GM21529 (cell line): ENCODE measurements at regions not wholly inside any gene's neighbourhood (a gene's known extent, or its start where the extent isn't known, plus 50 kb on each side); places are given as distances from the start of the nearest gene placed in this dataset.
"Not testable (repeated sequence)": the region's sequence is repeated elsewhere in the genome, so short reads cannot be mapped to it uniquely, and the experiment has no call there.

ENCODE experiments used
- ATAC-seq: cut with Tn5 transposase; IDR thresholded peaks from one replicate; pipeline ENCODE4 v1.9.1; 2021; ENCODE audit not compliant: unreplicated experiment

GRCh38 chr22:22193923-22194322, 50.7 kb upstream of the VPREB1 start:
- ATAC-seq = no peak

- ATAC-seq = not testable (repeated sequence)
Measured at GRCh38 chr22:22193462-22193861, 51.1 kb upstream of the VPREB1 start.

GRCh38 chr22:22193006-22193405, 51.6 kb upstream of the VPREB1 start:
- ATAC-seq = not testable (repeated sequence)

GRCh38 chr22:22189796-22190195, 54.8 kb upstream of the VPREB1 start:
- not testable (repeated sequence) for ATAC-seq

GRCh38 chr22:22187863-22188262, 56.7 kb upstream of the VPREB1 start:
- not testable (repeated sequence) for ATAC-seq

GRCh38 chr22:22187299-22187698, 57.3 kb upstream of the VPREB1 start:
- ATAC-seq = no peak

GRCh38 chr22:22185844-22186499, 58.6 kb upstream of the VPREB1 start:
- no peak for ATAC-seq

GRCh38 chr22:22185217-22185616, 59.4 kb upstream of the VPREB1 start:
- ATAC-seq = no peak

- ATAC-seq = no peak
Measured at GRCh38 chr22:22184277-22184807, 60.2 kb upstream of the VPREB1 start.

GRCh38 chr22:22182990-22183264, 61.7 kb upstream of the VPREB1 start:
- ATAC-seq = no peak

- no peak for ATAC-seq
Measured at GRCh38 chr22:22182218-22182989, 62.2 kb upstream of the VPREB1 start.

GRCh38 chr22:22181341-22181850, 63.2 kb upstream of the VPREB1 start:
- no peak for ATAC-seq

- ATAC-seq = no peak
Measured at GRCh38 chr22:22180738-22181285, 63.8 kb upstream of the VPREB1 start.

GRCh38 chr22:22179858-22180257, 64.7 kb upstream of the VPREB1 start:
- ATAC-seq = no peak

GRCh38 chr22:22178992-22179391, 65.6 kb upstream of the VPREB1 start:
- no peak for ATAC-seq

GRCh38 chr22:22178355-22178965, 66.1 kb upstream of the VPREB1 start:
- no peak for ATAC-seq

- ATAC-seq = no peak
Measured at GRCh38 chr22:22176929-22177616, 67.5 kb upstream of the VPREB1 start.

- not testable (repeated sequence) for ATAC-seq
Measured at GRCh38 chr22:22172896-22173628, 71.5 kb upstream of the VPREB1 start.

- ATAC-seq = no peak
Measured at GRCh38 chr22:22171357-22172218, 73.0 kb upstream of the VPREB1 start.
